NOMO-1 treated with DMSO at 0.1 percent for 48 hours (cell line): ENCODE measurements at regions not wholly inside any gene's neighbourhood (a gene's known extent, or its start where the extent isn't known, plus 50 kb on each side); places are given as distances from the start of the nearest gene placed in this dataset.
"Not testable (repeated sequence)": the region's sequence is repeated elsewhere in the genome, so short reads cannot be mapped to it uniquely, and the experiment has no call there.

ENCODE experiments used
- DNase-seq: peaks from one replicate; lab custom pipeline; 2025; ENCODE audit not compliant: unreplicated experiment; lab: John Stamatoyannopoulos, UW

DNA sequence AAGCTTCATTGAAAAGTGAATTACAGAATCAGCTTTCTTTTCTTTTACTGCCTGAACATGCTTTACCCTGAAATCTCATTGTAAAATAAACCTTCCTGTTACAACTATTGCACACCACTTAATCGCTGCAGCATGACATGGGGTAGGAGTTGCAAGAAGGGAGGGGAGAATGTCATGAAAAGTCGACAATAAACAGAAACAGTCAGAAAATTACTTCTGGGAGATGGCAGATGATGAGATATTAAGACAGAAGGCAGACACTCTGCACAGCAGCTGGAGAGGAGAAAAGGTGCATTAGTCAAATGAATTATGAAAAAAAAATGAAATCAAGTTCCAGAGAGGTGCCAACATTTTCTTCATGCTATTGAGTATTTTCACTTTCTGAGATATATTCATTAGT is 287.7 kb downstream of the PCDH7 start:
- DNase-seq, result no peak

GRCh38 chr4:31009926-31010325 is 289.8 kb downstream of the PCDH7 start:
- no peak for DNase-seq

DNA sequence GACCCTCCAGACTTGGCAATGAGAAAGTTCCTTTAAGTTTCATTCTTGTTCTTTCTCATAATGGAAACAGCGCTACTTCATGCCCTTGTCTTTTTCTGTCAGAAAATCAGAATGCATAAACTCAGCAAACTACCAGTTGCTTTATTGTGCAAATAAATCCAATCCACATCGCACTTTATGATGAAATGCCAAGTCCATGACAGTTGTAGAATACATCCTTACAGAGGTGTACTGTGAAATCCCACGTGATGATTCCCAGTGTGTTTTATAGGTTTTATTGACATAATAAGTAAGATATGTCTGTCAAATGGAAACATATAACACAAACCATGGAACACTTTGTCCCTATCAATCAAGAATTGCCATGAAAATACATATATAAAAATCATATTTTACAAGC is 295.0 kb downstream of the PCDH7 start:
- no peak for DNase-seq

- DNase-seq, result no peak
Measured at GRCh38 chr4:31016322-31017061, 296.3 kb downstream of the PCDH7 start.

GRCh38 chr4:31020363-31020762 is 300.2 kb downstream of the PCDH7 start:
- DNase-seq, result no peak

GRCh38 chr4:31021008-31021407 is 300.8 kb downstream of the PCDH7 start:
- DNase-seq, result no peak

DNA sequence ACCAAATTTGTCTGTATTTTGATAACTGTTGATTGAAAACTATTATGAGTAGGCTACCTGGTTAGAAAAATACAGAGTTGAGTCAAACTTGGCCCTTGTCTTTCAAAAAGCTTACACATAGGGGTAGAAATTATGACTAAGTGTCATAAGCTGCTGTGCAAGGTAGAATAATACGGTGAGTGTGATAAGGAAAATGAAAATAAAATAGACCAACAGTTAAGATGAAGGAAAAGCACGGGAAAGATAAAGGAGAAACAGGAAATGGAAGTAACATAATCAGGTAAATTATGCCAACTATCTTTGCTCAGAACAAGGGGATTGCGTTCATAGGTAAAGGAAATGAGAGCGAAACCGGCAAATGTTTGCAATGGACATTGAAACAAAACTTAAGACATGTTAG is 302.5 kb downstream of the PCDH7 start:
- DNase-seq, result no peak

GRCh38 chr4:31023109-31023508 is 302.9 kb downstream of the PCDH7 start:
- DNase-seq, result no peak

- DNase-seq, result no peak
Measured at GRCh38 chr4:31023742-31024141, 303.6 kb downstream of the PCDH7 start.

DNA sequence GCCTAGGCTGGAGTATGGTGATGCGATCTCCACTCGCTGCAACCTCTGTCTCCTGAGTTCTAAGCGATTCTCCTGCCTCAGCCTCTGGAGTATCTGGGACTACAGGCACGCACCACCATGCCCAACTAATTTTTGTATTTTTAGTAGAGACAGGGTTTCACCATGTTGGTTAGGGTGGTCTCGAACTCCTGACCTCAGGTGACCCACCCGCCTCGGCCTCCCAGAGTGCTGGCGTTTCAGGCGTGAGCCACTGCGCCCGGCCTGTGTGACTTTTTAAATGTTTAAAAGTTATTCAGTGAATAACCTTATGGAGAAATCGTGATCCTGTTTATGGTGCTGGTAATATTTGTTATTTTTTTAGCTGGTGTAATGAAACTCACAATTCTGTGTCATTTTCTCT is 304.6 kb downstream of the PCDH7 start:
- DNase-seq, result not testable (repeated sequence)

DNA sequence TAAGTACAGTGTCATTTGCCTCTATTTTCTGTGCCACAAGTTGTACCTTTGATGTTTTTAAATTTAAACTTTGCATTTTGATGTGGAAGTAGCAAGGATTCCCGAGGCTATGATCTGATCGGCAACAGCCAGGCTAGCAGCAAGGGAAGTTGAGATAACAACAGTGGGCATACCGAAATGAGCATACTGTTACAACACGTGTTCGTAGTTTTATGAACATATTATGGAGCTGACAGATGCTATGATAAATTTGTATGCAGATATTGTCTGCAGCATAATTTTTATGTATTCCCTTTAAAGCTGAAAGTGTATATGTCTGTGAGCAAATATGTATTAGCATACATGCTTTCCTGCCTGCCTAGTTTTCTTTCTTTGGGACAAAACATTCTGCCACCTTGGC is 306.1 kb downstream of the PCDH7 start:
- no peak for DNase-seq

GRCh38 chr4:31034550-31034949 is 314.4 kb downstream of the PCDH7 start:
- no peak for DNase-seq

DNA sequence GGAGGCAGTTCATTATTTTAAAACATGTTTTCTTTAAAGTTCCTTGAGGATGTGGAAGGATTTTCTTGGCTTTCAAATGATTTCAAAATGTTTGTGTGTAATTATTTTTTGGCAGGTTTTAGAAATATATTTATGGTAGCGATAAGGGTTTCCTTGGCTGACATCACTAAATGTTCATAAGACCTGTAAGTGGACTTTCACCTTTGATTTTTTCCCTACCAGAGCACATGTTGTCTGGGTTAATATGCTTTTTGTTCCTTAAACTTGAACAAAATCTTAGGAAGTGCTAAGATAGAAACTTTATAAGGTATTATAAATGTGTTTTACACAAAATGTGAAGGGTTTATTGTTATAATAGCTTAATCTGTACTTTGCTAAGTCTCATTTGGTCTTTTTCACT is 315.6 kb downstream of the PCDH7 start:
- no peak for DNase-seq

DNA sequence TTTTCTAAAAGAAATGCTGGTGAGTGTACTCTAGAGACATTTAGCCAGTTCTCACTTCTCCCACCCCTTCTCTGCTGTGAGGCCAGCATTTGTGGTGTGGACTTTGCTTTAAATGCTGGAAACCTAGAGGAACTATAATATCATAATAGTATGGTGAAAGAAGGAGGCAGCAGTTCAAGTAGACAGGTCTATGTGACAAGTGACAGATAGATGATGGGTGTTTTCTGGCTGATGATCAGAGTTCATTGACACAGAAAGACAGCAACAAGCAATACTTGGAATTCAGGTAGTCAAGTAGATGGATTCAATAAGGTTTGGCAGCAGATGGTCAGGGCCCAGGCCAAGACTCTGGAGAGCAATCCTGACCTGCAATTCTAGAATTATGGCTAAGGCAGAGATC is 317.5 kb downstream of the PCDH7 start:
- no peak for DNase-seq

DNA sequence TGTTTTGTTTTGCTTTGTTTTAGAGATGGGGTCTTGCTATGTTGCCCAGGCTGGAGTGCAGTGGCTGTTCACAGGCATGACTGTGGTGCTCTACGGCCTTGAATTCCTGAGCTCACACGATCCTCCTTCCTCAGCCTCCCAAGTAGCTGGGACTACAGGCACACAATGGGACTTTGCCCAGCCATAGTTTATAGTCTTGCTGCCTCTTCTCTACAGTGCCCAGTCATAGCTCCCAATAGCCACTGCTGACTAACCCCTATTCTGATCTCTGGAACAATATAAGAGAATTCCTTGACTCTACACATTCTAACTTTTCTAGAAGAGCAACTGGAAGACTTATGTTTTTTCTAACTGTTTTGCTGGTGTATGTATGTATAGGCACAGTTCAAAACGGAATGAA is 319.2 kb downstream of the PCDH7 start:
- DNase-seq, result no peak

DNA sequence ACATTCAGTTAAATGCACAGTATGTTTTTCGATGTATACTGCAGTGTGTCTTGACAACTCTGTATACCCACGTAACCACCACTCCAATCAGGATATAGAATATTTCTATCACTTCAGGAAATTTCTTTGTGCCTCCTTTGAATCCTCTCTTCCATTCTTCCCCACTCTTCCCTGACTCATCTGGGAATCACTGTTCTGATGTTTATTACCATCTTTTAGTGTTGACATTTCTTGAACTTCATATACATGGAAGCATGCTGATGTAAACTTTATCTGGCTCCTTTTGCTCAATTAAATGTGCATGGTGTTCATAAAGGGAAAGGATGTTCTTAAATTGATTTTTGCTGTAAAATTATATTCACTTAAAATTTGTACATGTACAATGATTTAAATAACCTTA is 319.9 kb downstream of the PCDH7 start:
- no peak for DNase-seq

GRCh38 chr4:31041385-31041784 is 321.2 kb downstream of the PCDH7 start:
- DNase-seq, result no peak

DNA sequence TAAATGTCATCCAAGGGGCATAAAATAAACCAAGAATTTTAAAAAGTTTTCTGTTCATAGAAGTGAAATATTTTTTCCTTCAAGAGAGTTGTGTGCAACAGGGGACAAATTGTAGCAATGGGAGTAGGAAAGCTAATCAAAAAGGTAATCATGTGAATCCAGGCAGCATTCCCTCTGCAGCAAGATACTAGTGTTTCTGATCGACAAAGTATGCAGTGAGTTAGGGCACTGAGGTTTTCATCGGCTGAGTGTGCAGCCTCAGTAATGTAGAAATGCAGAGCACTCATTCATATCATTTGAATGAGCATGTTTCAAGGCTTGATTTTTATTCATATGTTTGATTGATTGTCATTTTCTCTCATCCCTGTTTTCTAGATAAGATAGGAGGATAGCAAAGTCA is 321.7 kb downstream of the PCDH7 start:
- no peak for DNase-seq

DNA sequence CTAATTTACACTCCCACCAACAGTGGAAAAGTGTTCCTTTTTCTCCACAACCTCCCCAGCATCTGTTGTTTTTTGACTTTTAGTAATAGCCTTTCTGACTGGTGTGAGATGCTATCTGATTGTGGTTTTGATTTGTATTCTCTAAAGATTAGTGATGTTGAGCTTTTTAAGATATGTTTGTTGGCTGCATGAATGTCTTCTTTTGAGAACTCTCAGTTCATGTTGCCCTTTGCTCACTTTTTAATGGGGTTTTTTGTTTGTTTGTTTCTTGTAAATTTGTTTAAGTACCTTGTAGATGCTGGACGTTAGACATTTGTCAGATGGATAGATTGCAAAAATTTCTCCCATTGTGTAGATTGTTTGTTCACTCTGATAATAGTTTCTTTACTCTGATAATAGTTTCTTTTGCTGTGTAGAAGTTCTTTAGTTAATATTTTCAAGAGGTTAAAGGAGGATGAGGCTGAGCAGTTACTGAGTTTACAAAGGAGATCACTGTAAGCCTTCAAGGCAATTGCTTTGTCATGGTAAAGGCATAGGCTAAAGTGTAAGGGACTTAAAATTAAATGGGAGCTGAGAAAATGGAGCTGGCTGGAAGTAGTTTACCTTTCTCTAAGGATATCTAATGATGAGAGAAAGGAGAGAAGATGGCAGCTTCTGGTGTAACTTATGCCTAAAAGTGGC is 323.4 kb downstream of the PCDH7 start:
- DNase-seq, result no peak

DNA sequence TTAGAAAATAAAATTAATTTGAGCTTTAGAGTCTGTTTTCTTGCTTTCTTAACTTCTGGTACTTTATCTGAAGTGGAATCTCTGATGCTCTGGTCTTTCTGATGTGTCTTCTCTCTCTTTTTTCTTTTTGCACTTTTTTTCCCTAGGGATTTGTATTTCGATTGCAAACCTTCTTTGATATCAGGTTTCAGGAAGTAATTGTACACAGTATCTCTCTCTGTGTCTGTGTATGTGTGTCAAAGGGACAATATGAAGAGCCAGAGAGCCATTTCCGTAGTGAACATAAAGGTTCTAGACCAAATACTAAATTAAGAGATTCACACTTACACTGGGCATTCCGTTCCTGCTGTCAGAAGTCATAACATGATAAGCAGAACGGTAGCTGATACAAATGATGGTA is 325.0 kb downstream of the PCDH7 start:
- no peak for DNase-seq

- DNase-seq, result no peak
Measured at GRCh38 chr4:31045724-31046318, 325.7 kb downstream of the PCDH7 start.

GRCh38 chr4:31051151-31051550 is 331.0 kb downstream of the PCDH7 start:
- DNase-seq, result no peak
